ENCODE measurements at regions not wholly inside any gene's neighbourhood (a gene's known extent, or its start where the extent isn't known, plus 50 kb on each side); places are given as distances from the start of the nearest gene placed in this dataset.

- TF ChIP-seq CTCF (IDR thresholded peaks at IDR 0.05): no peak
- TF ChIP-seq POLR2A (IDR thresholded peaks at IDR 0.05): no peak
These were observed 137.9 kb downstream of the QRSL1 start for GRCh38 chr6:106767271-106767670.

All from lower leg skin (tissue), 3 donors.